ENCODE measurements at regions not wholly inside any gene's neighbourhood (a gene's known extent, or its start where the extent isn't known, plus 50 kb on each side); places are given as distances from the start of the nearest gene placed in this dataset.
"Not testable (repeated sequence)": the region's sequence is repeated elsewhere in the genome, so short reads cannot be mapped to it uniquely, and the experiment has no call there.

GRCh38 chr9:95783426-95783975 lies 92.0 kb upstream of the ERCC6L2 start:
- no peaks in the 10 kb centered on the region for H3K27me3 ChIP-seq (ENCODE audit: control insufficient read depth in 1 of 2, insufficient read depth in 2 of 2, low read length in 2 of 2)
- Mint-ChIP-seq H3K27me3 (no peaks in the 10 kb centered on the region), H3K27ac (no peak overlapping the region), H3K36me3 (ENCODE audit: low read depth) (no peaks in the 10 kb centered on the region), H3K4me3 (no peak overlapping the region), H3K4me1 (ENCODE audit: low read depth) (no peaks in the 10 kb centered on the region), H3K9me3 (no peaks in the 10 kb centered on the region)
- no peak for DNase-seq
- H3K4me3 ChIP-seq (ENCODE audit: low read length) = no peak overlapping the region
- TF ChIP-seq CTCF (IDR thresholded peaks at IDR 0.05) = no peak
- ChIA-PET POLR2A (no interaction called here), CTCF (interaction anchor here (0.5 kb wide), 1 partner anchor 52 kb away, joined by 3 read pairs; no protein-coding TSS in a partner anchor)
- intact Hi-C loops (cut with DNase I, micrococcal nuclease) = no loop called here
- ATAC-seq (ENCODE audit: poor library complexity) = no peak
- no peaks in the 10 kb centered on the region for H3K4me1 ChIP-seq (ENCODE audit: insufficient read depth, low read length)
- H3K36me3 ChIP-seq (ENCODE audit: insufficient read depth, low read length) = no peaks in the 10 kb centered on the region
- H3K9me3 ChIP-seq (ENCODE audit: control insufficient read depth in 1 of 2, insufficient read depth in 1 of 2, low read length in 2 of 2) = peaks cover 0 to 6% of the 10 kb centered on the region in 2 experiments
- H3K27ac ChIP-seq (ENCODE audit: low read depth in 1 of 2, low read length in 2 of 2) = no peak overlapping the region

- ChIA-PET CTCF (no interaction called here), POLR2A (no interaction called here)
- intact Hi-C loops (cut with DNase I, micrococcal nuclease) = no loop called here
- ATAC-seq (ENCODE audit: poor library complexity) (no peak), DNase-seq (no peak)
- Histone ChIP-seq H3K27ac (ENCODE audit: low read depth in 1 of 2, low read length in 2 of 2) (no peak overlapping the region), H3K9me3 (ENCODE audit: control insufficient read depth in 1 of 2, insufficient read depth in 1 of 2, low read length in 2 of 2) (peaks cover 0 to 6% of the 10 kb centered on the region in 2 experiments), H3K36me3 (ENCODE audit: insufficient read depth, low read length) (no peaks in the 10 kb centered on the region), H3K27me3 (ENCODE audit: control insufficient read depth in 1 of 2, insufficient read depth in 2 of 2, low read length in 2 of 2) (no peaks in the 10 kb centered on the region), H3K4me3 (ENCODE audit: low read length) (no peak overlapping the region), H3K4me1 (ENCODE audit: insufficient read depth, low read length) (no peaks in the 10 kb centered on the region)
- H3K27ac Mint-ChIP-seq = no peak overlapping the region
- H3K27me3 Mint-ChIP-seq = no peaks in the 10 kb centered on the region
- no peak overlapping the region for H3K4me3 Mint-ChIP-seq
- TF ChIP-seq CTCF (IDR thresholded peaks at IDR 0.05) = no peak
- H3K4me1 Mint-ChIP-seq (ENCODE audit: low read depth) = no peaks in the 10 kb centered on the region
- no peaks in the 10 kb centered on the region for H3K9me3 Mint-ChIP-seq
- no peaks in the 10 kb centered on the region for H3K36me3 Mint-ChIP-seq (ENCODE audit: low read depth)
Observed at GRCh38 chr9:95780751-95781150, 94.7 kb upstream of the ERCC6L2 start.

DNA sequence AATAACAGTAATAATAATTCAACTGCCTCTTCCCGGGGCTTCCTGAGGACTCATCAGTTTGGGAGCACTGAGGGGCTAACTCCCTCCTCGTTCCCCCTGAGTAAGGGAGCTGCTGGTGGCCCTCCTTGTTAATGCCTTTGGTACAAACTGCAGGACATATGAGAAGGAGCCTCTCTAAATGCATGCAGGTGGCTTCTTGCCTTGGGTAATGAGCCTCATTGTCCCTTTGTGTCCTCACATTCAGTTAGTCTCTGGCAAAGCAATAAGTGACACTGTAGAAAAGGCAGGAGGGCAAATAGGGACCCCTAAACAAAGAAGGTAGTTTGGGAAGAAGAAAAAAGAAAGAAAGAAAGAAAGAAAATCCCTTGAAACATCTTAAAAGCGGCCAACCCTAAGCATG lies 95.4 kb upstream of the ERCC6L2 start:
- DNase-seq (no peak), ATAC-seq (ENCODE audit: poor library complexity) (no peak)
- intact Hi-C loops (cut with DNase I, micrococcal nuclease) = no loop called here
- H3K27me3 ChIP-seq (ENCODE audit: control insufficient read depth in 1 of 2, insufficient read depth in 2 of 2, low read length in 2 of 2) = no peaks in the 10 kb centered on the region
- no peak overlapping the region for H3K27ac ChIP-seq (ENCODE audit: low read depth in 1 of 2, low read length in 2 of 2)
- no peak overlapping the region for H3K4me3 Mint-ChIP-seq
- no peaks in the 10 kb centered on the region for H3K4me1 ChIP-seq (ENCODE audit: insufficient read depth, low read length)
- CTCF ChIA-PET = no interaction called here
- no peaks in the 10 kb centered on the region for H3K4me1 Mint-ChIP-seq (ENCODE audit: low read depth)
- H3K27me3 Mint-ChIP-seq = peaks cover 2% of the 10 kb centered on the region
- no peak overlapping the region for H3K27ac Mint-ChIP-seq
- peaks cover 0 to 6% of the 10 kb centered on the region in 2 experiments for H3K9me3 ChIP-seq (ENCODE audit: control insufficient read depth in 1 of 2, insufficient read depth in 1 of 2, low read length in 2 of 2)
- no peaks in the 10 kb centered on the region for H3K36me3 ChIP-seq (ENCODE audit: insufficient read depth, low read length)
- H3K36me3 Mint-ChIP-seq (ENCODE audit: low read depth) = no peaks in the 10 kb centered on the region
- H3K4me3 ChIP-seq (ENCODE audit: low read length) = no peak overlapping the region
- POLR2A ChIA-PET = no interaction called here
- no peaks in the 10 kb centered on the region for H3K9me3 Mint-ChIP-seq
- TF ChIP-seq CTCF (IDR thresholded peaks at IDR 0.05) = no peak

GRCh38 chr9:95779597-95779996 lies 95.9 kb upstream of the ERCC6L2 start:
- H3K4me3 ChIP-seq (ENCODE audit: low read length); ATAC-seq (ENCODE audit: poor library complexity); DNase-seq; POLR2A ChIA-PET; H3K27ac ChIP-seq (ENCODE audit: low read depth in 1 of 2, low read length in 2 of 2); H3K27me3 Mint-ChIP-seq; H3K4me1 ChIP-seq (ENCODE audit: insufficient read depth, low read length); H3K27ac Mint-ChIP-seq; H3K4me1 Mint-ChIP-seq (ENCODE audit: low read depth); H3K4me3 Mint-ChIP-seq; H3K9me3 Mint-ChIP-seq; intact Hi-C loops (cut with DNase I, micrococcal nuclease); CTCF ChIA-PET; H3K36me3 ChIP-seq (ENCODE audit: insufficient read depth, low read length); H3K9me3 ChIP-seq (ENCODE audit: control insufficient read depth in 1 of 2, insufficient read depth in 1 of 2, low read length in 2 of 2); H3K36me3 Mint-ChIP-seq (ENCODE audit: low read depth); H3K27me3 ChIP-seq (ENCODE audit: control insufficient read depth in 1 of 2, insufficient read depth in 2 of 2, low read length in 2 of 2): not testable (repeated sequence)
